OCI-LY3 (cell line): ENCODE measurements at regions not wholly inside any gene's neighbourhood (a gene's known extent, or its start where the extent isn't known, plus 50 kb on each side); places are given as distances from the start of the nearest gene placed in this dataset.

ENCODE experiments used
- H2AFZ ChIP-seq: fragments of 200-600, 300-600 bp; shearing (Covaris generic); 2 replicates; pipeline ENCODE4 v1.6.0; 2014; ENCODE audit warnings: antibody characterized with exemption, low read depth, low read length
- H3K27ac ChIP-seq: fragments of 200-600, 300-600 bp; sonication (generic); 2 replicates; pipeline ENCODE4 v1.5.1; 2014; ENCODE audit warnings: mild to moderate bottlenecking, low read length, moderate library complexity, mixed read lengths
- H3K27me3 ChIP-seq: fragments of 200-600, 300-600 bp; sonication (generic); 2 replicates; pipeline ENCODE4 v1.6.1; 2014; ENCODE audit warnings: low read depth, low read length, mixed read lengths
- H3K36me3 ChIP-seq: fragments of 200-600, 300-600 bp; sonication (generic); replicated peaks from 2 replicates; pipeline ENCODE3; 2014; ENCODE audit warnings: low read depth, low read length, mixed read lengths
- H3K4me1 ChIP-seq: fragments of 300-600, 200-600 bp; sonication (generic); 2 replicates; pipeline ENCODE4 v1.6.1; 2014; ENCODE audit warnings: low read length, mixed read lengths
- H3K4me2 ChIP-seq: fragments of 200-600, 300-600 bp; sonication (generic); 2 replicates; pipeline ENCODE4 v1.6.1; 2014; ENCODE audit warnings: low read length, mixed read lengths
- H3K4me3 ChIP-seq: fragments of 300-600, 200-600 bp; sonication (generic); 2 replicates; pipeline ENCODE4 v1.5.1; 2014; ENCODE audit warnings: antibody characterized with exemption, mild to moderate bottlenecking, low read length, moderate library complexity
- H3K79me2 ChIP-seq: fragments of 300-600, 200-600 bp; shearing (Covaris generic); 2 replicates; pipeline ENCODE4 v1.6.1; 2014; ENCODE audit warnings: mild to moderate bottlenecking, low read length, mixed read lengths
- H3K9ac ChIP-seq: fragments of 300-600, 200-600 bp; shearing (Covaris generic); 2 replicates; pipeline ENCODE4 v1.6.0; 2014; ENCODE audit warnings: mild to moderate bottlenecking, low read length, moderate library complexity
- H3K9me3 ChIP-seq: fragments of 200-600, 300-600 bp; shearing (Covaris generic); 2 replicates; pipeline ENCODE4 v1.6.1; 2014; ENCODE audit warnings: low read length, mixed read lengths; ENCODE audit not compliant: insufficient read depth
- H4K20me1 ChIP-seq: fragments of 200-600, 300-600 bp; sonication (generic); 2 replicates; pipeline ENCODE4 v1.6.1; 2016; ENCODE audit warnings: low read length, mixed read lengths; ENCODE audit not compliant: insufficient read depth
- CTCF ChIP-seq: fragments of 200-600, 300-600 bp; sonication (generic); IDR thresholded peaks from 2 replicates; pipeline ENCODE4 v1.5.1; 2014; ENCODE audit warnings: antibody characterized with exemption, low read length, low read depth
- EZH2phosphoT487 ChIP-seq: fragments of 200-600 bp; shearing (Covaris generic); IDR thresholded peaks from 2 replicates; pipeline ENCODE4 v1.6.1; 2018; ENCODE audit warnings: antibody characterized with exemption, mixed run types, low read depth

DNA sequence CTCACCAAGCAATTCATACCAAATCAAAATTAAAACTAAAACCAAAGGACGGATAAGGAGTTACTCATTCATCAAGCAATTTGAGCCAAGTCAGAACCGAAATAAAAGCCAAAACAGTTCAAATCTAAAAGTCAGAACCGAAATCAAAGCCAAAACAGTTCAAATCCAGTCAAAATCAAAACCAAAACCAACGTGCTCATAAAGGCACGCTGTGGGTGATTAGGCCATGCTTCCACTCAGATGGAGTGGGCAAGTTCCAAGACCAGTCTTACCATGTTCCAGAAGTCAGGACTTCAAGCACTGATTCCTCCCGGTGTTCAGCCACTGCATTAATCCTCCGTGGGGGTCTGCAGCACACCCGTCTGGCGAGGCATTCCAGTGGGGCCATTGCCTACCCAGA lies 409.3 kb downstream of the TGFB2 start:
- peaks cover 10% of the 10 kb centered on the region; the same call in 1 of the 2 replicates for H3K4me1 ChIP-seq
- H3K4me3 ChIP-seq: no peak overlapping the region
- H2AFZ ChIP-seq: no peak overlapping the region
- no peak overlapping the region for H3K9ac ChIP-seq
- H3K27me3 ChIP-seq: peaks cover under 1% of the 10 kb centered on the region; the same call in 1 of the 2 replicates
- H3K9me3 ChIP-seq: no peaks in the 10 kb centered on the region
- no peaks in the 10 kb centered on the region for H3K36me3 ChIP-seq
- no peaks in the 10 kb centered on the region for H4K20me1 ChIP-seq
- H3K4me2 ChIP-seq: no peak overlapping the region
- H3K79me2 ChIP-seq: no peaks in the 10 kb centered on the region
- H3K27ac ChIP-seq: no peak overlapping the region
- TF ChIP-seq CTCF (no peak), EZH2phosphoT487 (no peak)

- Histone ChIP-seq H3K27me3 (peaks cover 4% of the 10 kb centered on the region; the same call in 1 of the 2 replicates), H3K4me1 (peaks cover 10% of the 10 kb centered on the region; the same call in 1 of the 2 replicates), H4K20me1 (no peaks in the 10 kb centered on the region), H2AFZ (no peak overlapping the region), H3K27ac (no peak overlapping the region), H3K4me3 (no peak overlapping the region), H3K79me2 (no peaks in the 10 kb centered on the region), H3K4me2 (peak overlapping the region; percentile 15; the same call in 1 of the 2 replicates), H3K9ac (no peak overlapping the region), H3K9me3 (no peaks in the 10 kb centered on the region), H3K36me3 (no peaks in the 10 kb centered on the region)
- TF ChIP-seq EZH2phosphoT487: no peak
- no peak for TF ChIP-seq CTCF
Observed at GRCh38 chr1:218755128-218755527, 410.0 kb downstream of the TGFB2 start.

DNA sequence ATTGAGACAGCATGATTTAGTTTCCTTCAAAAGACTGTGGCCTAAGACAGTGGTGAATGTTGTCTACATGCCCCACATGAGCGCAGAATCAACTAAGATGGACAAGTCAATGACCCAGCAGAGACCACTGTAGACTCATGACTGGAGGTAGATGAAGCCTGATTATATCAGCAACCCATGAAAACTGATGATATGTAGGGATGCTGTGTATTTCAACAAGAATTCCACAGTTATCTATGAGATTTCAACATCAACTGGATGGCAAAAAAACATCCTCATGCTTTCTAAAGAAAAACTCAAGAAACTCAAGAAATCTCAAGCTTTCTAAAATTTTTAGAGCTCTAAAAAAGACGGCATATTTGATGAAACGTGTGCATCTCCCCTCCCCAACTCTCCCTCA lies 413.9 kb upstream of the LYPLAL1 start:
- peaks cover 5% of the 10 kb centered on the region; the same call in 1 of the 2 replicates for H3K4me1 ChIP-seq
- no peak overlapping the region for H3K27ac ChIP-seq
- H3K9ac ChIP-seq: no peak overlapping the region
- TF ChIP-seq EZH2phosphoT487 (no peak), CTCF (no peak)
- H3K4me3 ChIP-seq: no peak overlapping the region
- no peaks in the 10 kb centered on the region for H3K36me3 ChIP-seq
- H3K79me2 ChIP-seq: no peaks in the 10 kb centered on the region
- no peak overlapping the region for H3K4me2 ChIP-seq
- H4K20me1 ChIP-seq: no peaks in the 10 kb centered on the region
- no peak overlapping the region for H2AFZ ChIP-seq
- H3K9me3 ChIP-seq: no peaks in the 10 kb centered on the region
- H3K27me3 ChIP-seq: peaks cover 9% of the 10 kb centered on the region; the same call in 1 of the 2 replicates

GRCh38 chr1:218760601-218761570 lies 412.8 kb upstream of the LYPLAL1 start:
- H3K27me3 ChIP-seq: peaks cover 9% of the 10 kb centered on the region; the same call in 1 of the 2 replicates
- H3K36me3 ChIP-seq: no peaks in the 10 kb centered on the region
- H4K20me1 ChIP-seq: no peaks in the 10 kb centered on the region
- H3K9ac ChIP-seq: no peak overlapping the region
- no peak overlapping the region for H2AFZ ChIP-seq
- no peak overlapping the region for H3K27ac ChIP-seq
- no peak overlapping the region for H3K4me2 ChIP-seq
- H3K4me3 ChIP-seq: no peak overlapping the region
- H3K4me1 ChIP-seq: no peaks in the 10 kb centered on the region
- H3K9me3 ChIP-seq: no peaks in the 10 kb centered on the region
- no peaks in the 10 kb centered on the region for H3K79me2 ChIP-seq
- TF ChIP-seq EZH2phosphoT487: no peak
- no peak for TF ChIP-seq CTCF
